Erythroblast (primary cell): ENCODE measurements at regions not wholly inside any gene's neighbourhood (a gene's known extent, or its start where the extent isn't known, plus 50 kb on each side); places are given as distances from the start of the nearest gene placed in this dataset.
"Not testable (repeated sequence)": the region's sequence is repeated elsewhere in the genome, so short reads cannot be mapped to it uniquely, and the experiment has no call there.

Experiments used
- DNase-seq, 2 experiments: peaks; one replicate each; lab custom pipeline; 2025; lab: John Stamatoyannopoulos, UW
- GATA1 ChIP-seq: IDR thresholded peaks from 2 replicates; pipeline ENCODE4 v1.6.1; 2011; ENCODE audit warnings: low read depth, mild to moderate bottlenecking, control low read depth, low read length, moderate library complexity
- POLR2A ChIP-seq: IDR thresholded peaks from 2 replicates; pipeline ENCODE4 v1.6.1; 2011; ENCODE audit warnings: mild to moderate bottlenecking, low read length

DNA sequence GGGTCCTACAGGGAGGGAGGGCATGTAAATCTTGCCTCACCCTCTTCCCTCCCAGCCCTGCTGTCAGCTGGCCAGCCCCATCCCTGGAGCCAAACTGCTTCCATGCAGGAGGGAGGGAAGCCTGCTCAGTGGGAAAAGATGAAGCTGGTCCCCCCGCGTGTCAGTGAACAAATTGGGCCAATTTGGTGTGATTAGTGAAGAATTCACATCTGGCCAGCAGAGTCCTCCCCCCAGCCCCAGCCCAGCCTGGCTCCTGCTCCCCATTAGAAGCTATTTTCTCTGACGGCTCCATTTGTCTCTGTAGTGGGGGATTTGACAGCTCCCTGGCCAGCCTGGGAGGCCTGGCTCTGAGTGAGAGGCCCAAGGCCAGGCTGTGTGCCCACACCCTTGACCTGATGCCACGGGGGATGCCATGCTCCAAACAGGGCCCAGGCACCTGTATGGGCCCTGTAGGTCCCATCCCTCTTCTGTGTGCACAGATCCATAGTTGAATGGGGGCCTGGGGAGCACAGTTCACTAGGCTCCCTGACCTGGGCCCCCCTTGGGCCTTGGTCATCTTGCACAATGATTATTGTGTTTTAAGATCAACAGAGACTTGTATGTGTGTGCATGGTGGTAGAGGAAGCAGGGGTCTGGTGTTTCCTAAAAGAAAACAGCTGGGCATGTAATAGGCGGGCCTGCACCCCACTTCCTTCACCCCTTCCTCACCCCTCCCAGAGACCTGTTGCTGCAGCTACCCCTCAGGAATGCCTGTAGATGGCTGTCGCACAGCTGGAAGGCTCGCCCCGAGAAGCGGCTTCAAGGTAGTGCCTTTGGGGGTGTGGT is 50.7 kb upstream of the TAC4 start:
- TF ChIP-seq GATA1 (no peak), POLR2A (no peak)
- DNase-seq = no peak

DNA sequence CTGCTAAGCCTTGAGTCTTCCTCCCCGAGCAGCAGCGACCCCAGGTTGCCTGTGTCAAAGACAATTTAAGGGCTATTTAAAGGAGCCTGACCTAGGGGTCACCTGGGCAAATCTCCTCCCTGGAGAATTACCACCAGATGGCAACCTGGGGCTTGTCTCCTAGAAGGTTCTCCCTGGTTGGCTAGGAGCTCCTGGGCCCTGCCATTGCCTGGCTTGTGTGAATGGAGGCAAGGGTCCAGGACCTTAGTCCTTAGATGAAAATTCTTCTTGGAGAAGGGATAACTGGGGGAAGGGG is 51.3 kb upstream of the TAC4 start:
- TF ChIP-seq POLR2A = no peak
- no peak for TF ChIP-seq GATA1
- no peak for DNase-seq

DNA sequence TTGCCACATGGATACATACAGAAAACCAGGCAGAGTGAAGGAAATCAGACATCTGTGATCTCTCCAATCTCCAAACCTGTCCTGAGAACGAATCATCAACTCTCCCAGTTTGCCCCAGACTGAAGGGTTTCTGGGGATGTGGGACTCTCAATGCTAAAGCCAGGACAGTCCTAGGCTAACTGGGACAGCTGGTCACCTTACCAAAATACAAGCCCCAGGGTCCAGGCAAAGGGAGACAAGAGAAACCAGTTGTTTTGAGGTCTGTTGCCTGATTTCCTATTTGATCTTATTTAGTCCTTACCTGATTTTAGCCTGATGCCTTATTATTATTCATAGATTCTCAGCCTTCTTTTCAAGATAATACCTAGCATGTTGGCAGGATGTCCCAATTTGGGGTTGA is 51.7 kb upstream of the TAC4 start:
- no peak for DNase-seq
- TF ChIP-seq POLR2A = no peak
- no peak for TF ChIP-seq GATA1

DNA sequence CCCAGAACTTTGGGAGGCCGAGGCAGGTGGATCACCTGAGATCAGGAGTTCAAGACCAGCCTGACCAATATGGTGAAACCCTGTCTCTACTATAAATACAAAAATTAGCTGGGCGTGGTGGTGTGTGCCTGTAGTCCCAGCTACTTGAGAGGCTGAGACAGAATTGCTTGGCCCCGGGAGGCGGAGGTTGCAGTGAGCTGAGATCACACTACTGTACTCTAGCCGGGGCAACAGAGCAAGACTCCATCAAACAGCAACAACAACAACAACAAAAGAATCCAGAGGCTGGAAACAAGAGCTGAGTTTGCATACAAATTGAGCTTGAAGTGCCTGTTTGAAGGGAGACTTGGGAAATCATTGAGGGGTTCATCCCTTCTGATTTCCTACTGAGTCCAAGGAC is 52.9 kb upstream of the TAC4 start:
- not testable (repeated sequence) for DNase-seq

DNA sequence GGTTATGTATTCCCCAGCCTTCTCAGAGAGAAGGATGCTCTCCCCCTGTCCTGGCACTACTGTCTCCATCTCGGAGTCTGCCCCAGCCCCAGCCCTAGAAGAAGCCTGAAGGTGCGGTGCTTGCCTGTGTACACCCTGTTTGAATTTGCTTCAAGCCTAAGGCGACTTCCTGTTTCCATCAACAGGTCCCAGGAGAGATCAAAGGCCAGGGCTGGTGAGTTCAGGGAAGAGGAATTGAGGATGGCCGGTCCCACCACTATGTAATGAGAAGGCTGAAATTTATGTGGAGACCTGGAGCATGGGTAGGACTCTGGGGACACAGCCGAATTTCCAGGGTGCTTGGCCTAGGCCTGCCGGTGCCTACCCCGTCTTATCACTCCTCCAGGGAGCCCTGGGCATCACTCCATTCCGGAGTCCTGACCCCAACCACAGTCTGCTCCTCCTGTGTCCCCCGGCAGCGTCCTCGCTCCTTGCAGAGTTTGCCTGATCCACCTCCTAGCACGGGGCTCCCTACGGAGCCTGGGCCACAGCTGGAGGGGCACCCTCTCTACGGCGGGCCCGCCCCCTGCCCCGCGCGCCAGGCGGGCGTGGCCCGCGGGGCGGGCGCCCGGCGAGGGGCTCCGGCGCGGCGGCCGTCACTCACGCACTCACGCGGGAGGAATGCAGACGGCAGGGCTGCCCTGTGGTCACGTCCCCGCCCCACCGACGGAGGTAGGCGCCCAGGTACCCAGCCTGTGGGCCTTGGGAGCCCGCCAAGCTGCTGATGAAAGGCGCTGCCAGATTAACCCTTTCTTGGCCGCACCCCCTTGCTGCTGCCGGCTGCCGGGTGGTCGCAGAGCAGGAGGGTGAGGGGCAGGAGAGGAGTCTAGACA is 53.8 kb upstream of the TAC4 start:
- DNase-seq = no peak
- TF ChIP-seq POLR2A (no peak), GATA1 (no peak)

DNA sequence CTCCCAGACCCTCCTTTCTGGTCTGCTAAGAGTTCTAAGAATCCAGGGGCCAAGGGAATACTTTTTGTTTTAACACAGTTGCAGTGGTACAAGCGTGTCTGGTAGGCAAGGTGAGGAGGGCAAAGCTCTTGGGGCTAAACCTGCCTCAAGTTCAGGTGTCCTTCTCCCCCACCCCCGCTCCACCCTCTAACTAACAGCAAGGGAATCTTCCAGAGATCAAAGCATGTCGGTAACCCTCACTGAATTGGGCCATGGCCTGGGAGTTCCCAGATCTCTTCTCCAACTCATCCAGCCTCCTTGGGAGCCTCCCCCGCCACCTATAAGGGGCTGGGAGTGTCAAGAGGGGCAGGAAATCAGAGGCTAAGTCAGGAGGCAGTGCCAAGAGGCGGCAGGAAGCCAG is 55.7 kb upstream of the TAC4 start:
- DNase-seq = no peak
- TF ChIP-seq GATA1 (no peak), POLR2A (no peak)

DNA sequence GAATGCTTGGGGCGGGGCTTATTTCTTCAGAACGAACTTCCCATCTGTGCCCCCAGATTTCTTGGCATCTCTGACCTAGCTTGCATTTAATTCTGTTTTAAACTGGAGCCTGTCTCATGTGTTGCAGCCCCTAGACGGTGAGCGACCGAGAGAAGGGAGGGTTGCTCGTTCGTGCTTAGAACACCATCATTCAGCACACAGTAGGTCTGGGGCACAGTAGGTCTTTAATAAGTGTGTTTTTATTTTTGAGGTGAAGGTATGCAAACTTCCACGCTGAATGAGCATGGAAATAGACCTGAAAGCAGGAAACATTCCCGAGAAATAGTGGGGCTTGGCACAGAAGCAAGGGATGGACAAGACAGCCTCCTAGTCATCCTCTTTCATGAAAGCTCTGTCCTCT is 57.0 kb upstream of the TAC4 start:
- DNase-seq = no peak
- no peak for TF ChIP-seq GATA1
- TF ChIP-seq POLR2A = no peak

DNA sequence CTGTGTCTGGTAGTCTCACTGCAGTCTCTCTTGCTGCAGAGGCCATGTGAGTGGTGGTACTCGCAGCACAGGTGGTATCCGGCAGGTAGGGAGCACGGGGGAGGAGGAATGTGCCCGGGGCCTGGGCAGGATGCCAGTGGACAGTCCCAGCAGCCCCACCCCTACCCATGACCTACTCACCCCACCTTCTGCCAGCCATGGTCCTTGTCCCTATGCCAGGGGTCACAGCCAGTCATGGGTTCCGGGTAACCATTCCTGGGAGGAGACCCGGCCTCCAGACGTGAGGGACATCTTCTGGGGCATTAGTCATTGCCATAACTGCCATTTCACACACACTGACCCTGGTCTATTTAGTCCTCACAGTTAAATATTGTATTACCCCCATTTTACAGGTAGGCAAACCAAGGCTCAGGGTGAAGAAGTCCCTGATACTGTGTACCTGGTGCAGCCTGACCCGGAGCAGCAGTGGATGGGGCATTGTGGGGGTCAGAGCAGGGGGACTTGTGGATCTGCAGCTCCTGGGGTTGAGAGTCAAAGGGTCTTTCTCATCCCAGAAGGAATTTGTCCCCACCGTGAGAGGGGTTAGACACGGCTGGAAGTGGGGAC is 58.8 kb upstream of the TAC4 start:
- DNase-seq = no peak
- no peak for TF ChIP-seq GATA1
- TF ChIP-seq POLR2A = no peak

DNA sequence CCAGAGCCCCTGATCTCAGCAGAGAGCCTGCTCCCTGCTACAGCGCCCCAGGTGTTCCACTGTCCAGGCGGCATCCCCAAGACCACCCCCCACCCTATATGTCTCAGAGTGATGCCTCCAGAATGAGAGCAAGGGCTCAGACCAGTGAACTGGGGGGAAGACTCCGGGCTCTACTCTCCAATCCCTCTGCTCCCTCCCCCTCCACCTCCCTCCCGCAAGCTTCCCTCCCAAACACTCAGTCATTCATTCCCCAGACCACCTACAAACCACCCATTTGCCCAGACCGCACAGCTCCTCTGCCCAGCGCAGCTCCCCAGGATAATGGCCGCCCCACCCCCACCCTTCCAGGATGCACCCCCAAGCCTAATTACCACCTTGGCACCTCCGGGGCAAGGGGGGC is 59.4 kb upstream of the TAC4 start:
- TF ChIP-seq GATA1 (no peak), POLR2A (no peak)
- no peak for DNase-seq

DNA sequence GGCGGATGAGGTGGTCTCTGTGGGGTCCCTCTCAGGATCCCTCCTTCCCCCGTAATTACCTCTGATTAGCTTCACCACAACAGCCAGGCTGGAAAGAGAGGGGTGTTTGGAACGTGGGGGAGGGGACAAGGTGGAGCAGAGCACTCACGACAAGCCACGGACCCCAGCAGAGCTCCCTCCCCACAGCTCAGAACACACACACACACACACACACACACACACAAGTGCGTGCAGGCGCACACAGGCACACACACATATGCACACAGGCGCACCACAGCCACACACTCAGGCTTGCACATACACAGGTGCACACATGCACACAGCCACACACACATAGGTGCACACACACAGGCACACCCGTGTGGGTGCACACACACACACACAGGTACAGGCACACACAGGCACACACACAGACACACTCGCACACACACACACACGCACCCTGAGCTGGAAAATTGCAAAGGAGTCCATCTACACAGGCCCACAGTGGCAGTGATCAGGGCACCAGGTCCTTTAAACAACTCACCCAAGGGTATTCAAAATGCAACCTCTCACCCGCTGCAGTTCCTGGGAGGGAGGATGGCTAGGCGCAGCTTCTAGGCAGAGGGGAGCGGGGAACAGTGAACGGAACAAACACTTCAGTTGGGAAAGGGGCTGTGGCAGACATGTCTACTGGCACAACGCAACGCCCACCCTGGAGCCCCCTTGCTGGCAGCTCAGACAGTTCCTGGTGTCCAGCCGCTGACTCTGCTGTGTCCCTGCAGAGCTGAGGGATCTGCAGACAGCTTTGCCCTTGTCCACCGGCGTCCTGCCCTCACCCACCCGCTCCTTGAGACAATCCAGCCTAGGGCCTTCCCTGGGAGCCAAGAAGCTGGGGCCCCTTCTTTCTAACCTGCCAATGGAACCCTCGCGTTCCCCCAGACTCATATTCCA is 59.9 kb upstream of the DLX4 start:
- TF ChIP-seq GATA1 = no peak
- no peak for TF ChIP-seq POLR2A
- DNase-seq = no peak

DNA sequence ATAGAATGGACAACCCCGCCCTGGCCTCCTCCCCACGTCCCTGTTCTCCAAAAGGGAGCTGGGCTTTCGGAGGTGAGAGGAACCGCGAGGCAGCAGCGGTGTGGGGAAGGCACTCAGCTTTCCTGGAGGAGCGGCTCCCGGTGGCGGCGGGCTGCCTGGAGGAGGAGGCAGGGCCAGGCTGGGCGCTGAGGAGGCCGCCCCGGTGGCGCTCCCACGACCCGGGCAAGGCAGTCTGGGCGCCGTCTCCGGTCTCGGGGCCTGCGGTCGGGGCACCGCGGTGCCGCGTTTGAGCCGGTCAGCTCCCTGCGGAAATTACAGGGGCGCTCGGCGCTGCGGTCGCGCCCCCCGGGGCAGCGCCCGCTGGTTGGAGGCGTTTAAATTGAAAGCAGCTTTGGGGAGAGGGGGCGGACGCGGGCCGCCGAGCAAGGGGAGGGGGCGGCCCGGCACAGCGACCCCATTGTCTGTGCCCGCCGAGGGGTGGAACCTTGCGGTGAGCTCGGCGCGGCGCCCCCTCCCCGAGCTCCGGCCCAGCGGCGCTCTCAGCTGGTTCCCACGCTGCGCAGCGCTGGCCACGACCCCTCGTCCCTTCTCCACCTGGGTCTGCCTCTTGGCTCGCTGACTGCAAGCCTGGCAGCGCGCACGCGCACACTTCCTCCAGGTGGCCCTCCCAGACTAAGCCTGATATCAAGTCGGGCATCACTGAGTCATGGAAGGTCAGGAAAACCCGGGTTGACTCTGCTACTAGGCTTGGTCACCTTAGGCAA is 58.7 kb upstream of the DLX4 start:
- DNase-seq = peak in 1 of 2 experiments; percentile 47
- TF ChIP-seq POLR2A = no peak
- no peak for TF ChIP-seq GATA1

DNA sequence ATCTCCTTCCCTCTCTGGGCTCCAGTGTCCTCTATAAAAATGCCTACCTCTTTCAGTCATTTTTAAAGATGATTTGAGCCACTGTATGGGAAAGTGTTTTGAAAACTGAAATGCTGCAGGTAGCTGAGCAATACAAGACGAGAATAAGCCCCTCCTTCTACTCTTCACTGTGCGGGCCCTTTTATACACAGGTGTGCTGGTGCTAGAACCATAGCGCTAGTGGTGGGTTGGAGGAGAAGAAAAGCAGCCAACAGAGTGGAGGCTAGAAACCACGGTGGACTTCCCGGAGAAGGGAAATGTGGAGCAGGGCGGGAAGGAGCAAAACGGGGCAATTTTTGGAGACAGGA is 58.2 kb upstream of the DLX4 start:
- DNase-seq = no peak
- no peak for TF ChIP-seq POLR2A
- TF ChIP-seq GATA1 = no peak

DNA sequence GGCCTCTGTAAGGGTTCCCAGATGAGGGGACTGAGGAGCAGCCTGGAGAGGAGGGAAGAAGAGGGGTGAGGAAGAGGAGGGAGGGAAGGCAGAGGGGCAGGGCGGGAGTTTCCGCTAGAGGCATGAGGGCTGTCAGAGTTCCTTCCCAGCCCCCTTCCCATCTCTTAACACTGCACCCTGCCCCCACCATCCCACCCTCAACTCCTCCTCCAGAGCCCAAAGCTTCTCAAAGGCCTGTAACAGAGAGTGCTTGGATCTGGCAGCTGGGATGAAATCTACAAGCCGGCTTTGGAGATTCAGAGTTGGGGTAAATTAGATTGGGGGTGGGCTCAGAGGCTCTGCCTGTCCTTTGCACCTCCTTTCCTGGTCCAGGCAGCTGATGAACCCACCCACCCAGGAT is 57.3 kb upstream of the DLX4 start:
- no peak for DNase-seq
- TF ChIP-seq POLR2A (no peak), GATA1 (no peak)
